ENCODE measurements at regions not wholly inside any gene's neighbourhood (a gene's known extent, or its start where the extent isn't known, plus 50 kb on each side); places are given as distances from the start of the nearest gene placed in this dataset.

DNA sequence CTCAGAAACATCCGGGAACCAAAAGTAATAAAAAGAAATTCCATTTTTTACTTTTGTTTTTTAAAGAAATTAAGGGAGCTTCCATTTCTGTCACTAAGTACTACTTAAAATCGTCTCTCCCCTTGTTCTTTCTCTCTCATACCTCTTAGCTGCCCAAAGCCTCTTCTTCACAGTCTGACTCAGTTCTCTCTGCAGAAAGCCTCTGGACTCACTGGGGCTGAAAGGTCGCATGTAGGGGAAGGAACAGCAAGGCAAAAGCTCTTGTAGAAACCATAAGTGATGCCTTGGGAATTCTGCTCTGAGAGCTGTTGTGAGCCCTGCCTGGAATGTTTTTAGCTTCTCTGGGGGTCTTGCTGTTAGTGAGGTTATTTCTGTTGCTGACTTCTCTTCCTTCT, 100.8 kb upstream of the RANBP3L start:
- TF ChIP-seq, protein P1, sequence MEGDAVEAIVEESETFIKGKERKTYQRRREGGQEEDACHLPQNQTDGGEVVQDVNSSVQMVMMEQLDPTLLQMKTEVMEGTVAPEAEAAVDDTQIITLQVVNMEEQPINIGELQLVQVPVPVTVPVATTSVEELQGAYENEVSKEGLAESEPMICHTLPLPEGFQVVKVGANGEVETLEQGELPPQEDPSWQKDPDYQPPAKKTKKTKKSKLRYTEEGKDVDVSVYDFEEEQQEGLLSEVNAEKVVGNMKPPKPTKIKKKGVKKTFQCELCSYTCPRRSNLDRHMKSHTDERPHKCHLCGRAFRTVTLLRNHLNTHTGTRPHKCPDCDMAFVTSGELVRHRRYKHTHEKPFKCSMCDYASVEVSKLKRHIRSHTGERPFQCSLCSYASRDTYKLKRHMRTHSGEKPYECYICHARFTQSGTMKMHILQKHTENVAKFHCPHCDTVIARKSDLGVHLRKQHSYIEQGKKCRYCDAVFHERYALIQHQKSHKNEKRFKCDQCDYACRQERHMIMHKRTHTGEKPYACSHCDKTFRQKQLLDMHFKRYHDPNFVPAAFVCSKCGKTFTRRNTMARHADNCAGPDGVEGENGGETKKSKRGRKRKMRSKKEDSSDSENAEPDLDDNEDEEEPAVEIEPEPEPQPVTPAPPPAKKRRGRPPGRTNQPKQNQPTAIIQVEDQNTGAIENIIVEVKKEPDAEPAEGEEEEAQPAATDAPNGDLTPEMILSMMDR (IDR thresholded peaks at IDR 0.05): no peak
- TF ChIP-seq POLR2A (IDR thresholded peaks at IDR 0.05; ENCODE audit: low read length) (no peak), GATA3 (IDR thresholded peaks at IDR 0.05; ENCODE audit: borderline replicate concordance) (no peak), EHF (CRISPR knock-in tag; IDR thresholded peaks at IDR 0.05) (no peak), RAD21 (conservative IDR thresholded peaks at IDR 0.05 in 1 of 2, IDR thresholded peaks at IDR 0.05 in 1 of 2) (no peak), SREBF2 (IDR thresholded peaks at IDR 0.05) (no peak), HDAC2 (IDR thresholded peaks at IDR 0.05) (no peak), MYC (IDR thresholded peaks at IDR 0.05; ENCODE audit: borderline replicate concordance, low read length) (no peak)
- TF ChIP-seq, protein P2, sequence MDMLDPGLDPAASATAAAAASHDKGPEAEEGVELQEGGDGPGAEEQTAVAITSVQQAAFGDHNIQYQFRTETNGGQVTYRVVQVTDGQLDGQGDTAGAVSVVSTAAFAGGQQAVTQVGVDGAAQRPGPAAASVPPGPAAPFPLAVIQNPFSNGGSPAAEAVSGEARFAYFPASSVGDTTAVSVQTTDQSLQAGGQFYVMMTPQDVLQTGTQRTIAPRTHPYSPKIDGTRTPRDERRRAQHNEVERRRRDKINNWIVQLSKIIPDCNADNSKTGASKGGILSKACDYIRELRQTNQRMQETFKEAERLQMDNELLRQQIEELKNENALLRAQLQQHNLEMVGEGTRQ (IDR thresholded peaks at IDR 0.05): no peak
- TF ChIP-seq, protein P3, sequence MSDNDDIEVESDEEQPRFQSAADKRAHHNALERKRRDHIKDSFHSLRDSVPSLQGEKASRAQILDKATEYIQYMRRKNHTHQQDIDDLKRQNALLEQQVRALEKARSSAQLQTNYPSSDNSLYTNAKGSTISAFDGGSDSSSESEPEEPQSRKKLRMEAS (IDR thresholded peaks at IDR 0.05): no peak
